ENCODE measurements at regions not wholly inside any gene's neighbourhood (a gene's known extent, or its start where the extent isn't known, plus 50 kb on each side); places are given as distances from the start of the nearest gene placed in this dataset.
A peak's percentile ranks its signal among the peaks of the same experiment; 100 is the strongest.

GRCh38 chr4:55736605-55737183 is 82.9 kb upstream of the EXOC1L start:
- TF ChIP-seq, protein P1, sequence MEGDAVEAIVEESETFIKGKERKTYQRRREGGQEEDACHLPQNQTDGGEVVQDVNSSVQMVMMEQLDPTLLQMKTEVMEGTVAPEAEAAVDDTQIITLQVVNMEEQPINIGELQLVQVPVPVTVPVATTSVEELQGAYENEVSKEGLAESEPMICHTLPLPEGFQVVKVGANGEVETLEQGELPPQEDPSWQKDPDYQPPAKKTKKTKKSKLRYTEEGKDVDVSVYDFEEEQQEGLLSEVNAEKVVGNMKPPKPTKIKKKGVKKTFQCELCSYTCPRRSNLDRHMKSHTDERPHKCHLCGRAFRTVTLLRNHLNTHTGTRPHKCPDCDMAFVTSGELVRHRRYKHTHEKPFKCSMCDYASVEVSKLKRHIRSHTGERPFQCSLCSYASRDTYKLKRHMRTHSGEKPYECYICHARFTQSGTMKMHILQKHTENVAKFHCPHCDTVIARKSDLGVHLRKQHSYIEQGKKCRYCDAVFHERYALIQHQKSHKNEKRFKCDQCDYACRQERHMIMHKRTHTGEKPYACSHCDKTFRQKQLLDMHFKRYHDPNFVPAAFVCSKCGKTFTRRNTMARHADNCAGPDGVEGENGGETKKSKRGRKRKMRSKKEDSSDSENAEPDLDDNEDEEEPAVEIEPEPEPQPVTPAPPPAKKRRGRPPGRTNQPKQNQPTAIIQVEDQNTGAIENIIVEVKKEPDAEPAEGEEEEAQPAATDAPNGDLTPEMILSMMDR (conservative IDR thresholded peaks at IDR 0.05; ENCODE audit: low read length) = peak; percentile 38
- H3K4me3 ChIP-seq (ENCODE audit: low read length) = no peak overlapping the region
- no peak for DNase-seq (ENCODE audit: low read depth)

- DNase-seq (ENCODE audit: low read depth) = peak; percentile 13
- no peak overlapping the region for H3K4me3 ChIP-seq (ENCODE audit: low read length)
- TF ChIP-seq, protein P1 (conservative IDR thresholded peaks at IDR 0.05; ENCODE audit: low read length) = no peak
Observed at GRCh38 chr4:55742655-55743202, 76.9 kb upstream of the EXOC1L start.

- no peak overlapping the region for H3K4me3 ChIP-seq (ENCODE audit: low read length)
- TF ChIP-seq, protein P1 (conservative IDR thresholded peaks at IDR 0.05; ENCODE audit: low read length) = no peak
- DNase-seq (ENCODE audit: low read depth) = no peak
Observed at GRCh38 chr4:55744369-55744768, 75.2 kb upstream of the EXOC1L start.

DNA sequence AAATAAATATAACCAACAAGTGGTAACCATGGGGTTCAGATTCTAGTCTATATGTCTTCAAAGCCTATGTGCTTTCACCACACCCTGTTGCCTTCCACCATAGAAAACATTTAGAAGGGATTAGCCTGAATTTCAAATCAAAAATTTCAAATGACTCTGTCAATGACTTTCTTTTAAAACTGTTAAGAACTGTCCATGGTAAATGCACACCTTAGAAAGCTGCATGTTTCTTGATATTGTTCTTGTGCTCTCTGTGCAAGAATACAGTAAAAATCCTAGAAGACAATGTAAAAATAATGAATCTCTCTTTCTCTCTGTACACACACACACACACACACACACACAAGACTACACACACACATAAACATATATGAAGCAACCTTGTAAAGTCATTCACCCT is 74.6 kb upstream of the EXOC1L start:
- TF ChIP-seq, protein P1 (conservative IDR thresholded peaks at IDR 0.05; ENCODE audit: low read length) = no peak
- DNase-seq (ENCODE audit: low read depth) = no peak

GRCh38 chr4:55747793-55748192 is 71.8 kb upstream of the EXOC1L start:
- no peak for DNase-seq (ENCODE audit: low read depth)
- no peak overlapping the region for H3K4me3 ChIP-seq (ENCODE audit: low read length)
- TF ChIP-seq, protein P1 (conservative IDR thresholded peaks at IDR 0.05; ENCODE audit: low read length) = no peak

More for the DNA sequence above, 74.6 kb upstream of the EXOC1L start:
- H3K4me3 ChIP-seq (ENCODE audit: low read length) = no peak overlapping the region

GRCh38 chr4:55749666-55750065 is 69.9 kb upstream of the EXOC1L start:
- no peak for DNase-seq (ENCODE audit: low read depth)
- H3K4me3 ChIP-seq (ENCODE audit: low read length) = no peak overlapping the region
- TF ChIP-seq, protein P1 (conservative IDR thresholded peaks at IDR 0.05; ENCODE audit: low read length) = no peak

GRCh38 chr4:55752810-55753209 is 66.8 kb upstream of the EXOC1L start:
- no peak overlapping the region for H3K4me3 ChIP-seq (ENCODE audit: low read length)
- DNase-seq (ENCODE audit: low read depth) = no peak
- TF ChIP-seq, protein P1 (conservative IDR thresholded peaks at IDR 0.05; ENCODE audit: low read length) = no peak

All from AG10803 (cell line).